Sigmoid colon (tissue), 6 donors: ENCODE measurements at regions not wholly inside any gene's neighbourhood (a gene's known extent, or its start where the extent isn't known, plus 50 kb on each side); places are given as distances from the start of the nearest gene placed in this dataset.

Experiments used
- DNase-seq: peaks from one replicate; pipeline ENCODE4 v3.0.0-alpha.2; 2019
- H3K27ac ChIP-seq, 4 donors: fragments of 200-600 bp; sonication (generic); one replicate each; pipeline ENCODE4 v1.5.1; 2016 to 2019; ENCODE audit warnings: mild to moderate bottlenecking in 1 of 4
- H3K27me3 ChIP-seq, 3 donors: fragments of 200-600 bp; sonication (generic); one replicate each; pipeline ENCODE4 v1.5.1; 2019; ENCODE audit warnings: mild to moderate bottlenecking in 1 of 3
- H3K36me3 ChIP-seq, 4 donors: fragments of 200-600 bp; sonication (generic); one replicate each; pipeline ENCODE4 v1.5.1; 2016 to 2019
- H3K4me1 ChIP-seq, 4 donors: fragments of 200-600 bp; sonication (generic); one replicate each; pipeline ENCODE4 v1.5.1; 2017 to 2019
- H3K4me3 ChIP-seq, 4 donors: fragments of 200-600 bp; sonication (generic); one replicate each; pipeline ENCODE4 v1.5.1; 2017 to 2019; ENCODE audit warnings: mild to moderate bottlenecking in 2 of 4, moderate library complexity in 1 of 4
- H3K9me3 ChIP-seq, 4 donors: fragments of 200-600 bp in 3 of 4; sonication (generic) in 3 of 4; one replicate each; pipeline versions ENCODE4 v1.5.1 to v1.6.1; 2013 to 2019
- EP300 ChIP-seq, 4 donors: sonication (generic); formaldehyde crosslinking; IDR thresholded peaks; one replicate each; pipeline ENCODE4 v1.6.1; 2017; ENCODE audit warnings: antibody characterized with exemption in 4 of 4
- POLR2A ChIP-seq, 2 donors: fragments of 450-650 bp; IDR thresholded peaks; one replicate each; pipeline ENCODE4 v1.6.1; 2016; ENCODE audit warnings: antibody characterized with exemption in 2 of 2, mild to moderate bottlenecking in 2 of 2, moderate library complexity in 2 of 2
- POLR2AphosphoS5 ChIP-seq, 4 donors: sonication (generic); formaldehyde crosslinking; IDR thresholded peaks; one replicate each; pipeline ENCODE4 v1.6.1; 2017; ENCODE audit warnings: antibody characterized with exemption in 4 of 4
- WGBS, 2 donors: extraction: QIAGEN DNeasy Blood & Tissue Kit; methylation state at CpG; one replicate each; pipeline ENCODE4 v1.1.7; 2013; 5-methylcytosine and 5-hydroxymethylcytosine counted together
- intact Hi-C: fragments of 100-400 bp; cut with DNase I; formaldehyde crosslinking; loops from one replicate; pipeline ENCODE4 v1.15.1; 2023
- TF ChIP-seq, protein P1 (sequence below), 4 experiments: fragments of 450-650 bp in 3 of 4; fragments of 200-600 bp in 1 of 4; IDR thresholded peaks; one replicate each; pipeline ENCODE4 v1.5.1; 2016 to 2019; ENCODE audit warnings: antibody characterized with exemption in 4 of 4, mild to moderate bottlenecking in 3 of 4, moderate library complexity in 2 of 4
- donor health status: healthy with polysubstance abuse.
- donor health status: healthy.

DNA sequence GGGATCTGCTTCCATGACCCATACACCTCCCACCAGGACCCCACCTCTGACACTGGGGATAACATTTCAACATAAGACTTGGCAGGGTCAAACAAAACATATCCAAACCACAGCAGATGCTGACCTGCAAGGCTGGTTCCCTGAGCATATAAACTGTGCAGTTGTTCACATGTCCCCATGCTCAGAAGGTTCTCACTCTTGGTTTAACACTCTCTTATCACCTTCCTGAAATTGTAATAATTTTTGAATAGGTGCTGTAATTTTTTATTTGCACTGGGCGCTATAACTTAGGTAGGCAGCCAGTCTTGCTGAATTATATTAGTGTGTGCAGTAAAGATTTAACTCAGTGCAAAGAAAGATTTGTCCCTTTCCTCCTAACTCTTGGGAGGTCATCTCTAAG, 824.8 kb upstream of the SOX9 start:
- TF ChIP-seq POLR2AphosphoS5 (IDR thresholded peaks at IDR 0.05) (no peak), EP300 (IDR thresholded peaks at IDR 0.05) (no peak), POLR2A (IDR thresholded peaks at IDR 0.05) (no peak)
- TF ChIP-seq, protein P1, sequence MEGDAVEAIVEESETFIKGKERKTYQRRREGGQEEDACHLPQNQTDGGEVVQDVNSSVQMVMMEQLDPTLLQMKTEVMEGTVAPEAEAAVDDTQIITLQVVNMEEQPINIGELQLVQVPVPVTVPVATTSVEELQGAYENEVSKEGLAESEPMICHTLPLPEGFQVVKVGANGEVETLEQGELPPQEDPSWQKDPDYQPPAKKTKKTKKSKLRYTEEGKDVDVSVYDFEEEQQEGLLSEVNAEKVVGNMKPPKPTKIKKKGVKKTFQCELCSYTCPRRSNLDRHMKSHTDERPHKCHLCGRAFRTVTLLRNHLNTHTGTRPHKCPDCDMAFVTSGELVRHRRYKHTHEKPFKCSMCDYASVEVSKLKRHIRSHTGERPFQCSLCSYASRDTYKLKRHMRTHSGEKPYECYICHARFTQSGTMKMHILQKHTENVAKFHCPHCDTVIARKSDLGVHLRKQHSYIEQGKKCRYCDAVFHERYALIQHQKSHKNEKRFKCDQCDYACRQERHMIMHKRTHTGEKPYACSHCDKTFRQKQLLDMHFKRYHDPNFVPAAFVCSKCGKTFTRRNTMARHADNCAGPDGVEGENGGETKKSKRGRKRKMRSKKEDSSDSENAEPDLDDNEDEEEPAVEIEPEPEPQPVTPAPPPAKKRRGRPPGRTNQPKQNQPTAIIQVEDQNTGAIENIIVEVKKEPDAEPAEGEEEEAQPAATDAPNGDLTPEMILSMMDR (IDR thresholded peaks at IDR 0.05), result no peak
- H3K27ac ChIP-seq, result no peak overlapping the region
- no peak for DNase-seq
- H3K4me1 ChIP-seq, result no peaks in the 10 kb centered on the region
- H3K36me3 ChIP-seq, result no peaks in the 10 kb centered on the region
- 19 to 65% methylated on average over 1 of the region's 1 CpG for WGBS, 2 donors
- intact Hi-C loops, result no loop called here
- no peaks in the 10 kb centered on the region for H3K27me3 ChIP-seq
- no peak overlapping the region for H3K4me3 ChIP-seq
- H3K9me3 ChIP-seq, result no peaks in the 10 kb centered on the region

DNA sequence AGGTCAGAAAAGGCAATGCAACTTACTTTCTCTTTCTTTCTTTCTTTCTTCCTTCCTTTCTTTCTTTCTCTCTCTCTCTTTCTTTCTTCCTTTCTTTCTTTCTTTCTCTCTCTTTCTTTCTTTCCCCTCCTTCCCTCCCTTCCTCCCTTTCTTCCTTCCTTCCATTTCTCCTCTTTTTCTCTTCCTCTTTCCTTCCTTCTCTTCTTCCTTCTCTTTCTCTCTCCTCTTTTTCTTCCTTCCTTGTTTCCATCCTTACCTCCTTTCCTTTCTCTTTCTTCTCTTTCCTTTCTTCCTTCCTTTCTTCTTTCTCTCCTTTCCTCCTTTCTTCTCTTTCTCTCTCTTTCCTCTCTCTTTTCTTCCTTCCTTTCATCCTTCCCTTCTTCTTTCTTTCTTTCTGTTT, 819.8 kb upstream of the SOX9 start:
- Histone ChIP-seq H3K27ac (no peak overlapping the region), H3K4me3 (no peak overlapping the region), H3K9me3 (peaks cover 0 to 3% (median 0%) of the 10 kb centered on the region in 4 donors), H3K4me1 (no peaks in the 10 kb centered on the region), H3K27me3 (no peaks in the 10 kb centered on the region), H3K36me3 (no peaks in the 10 kb centered on the region)
- DNase-seq, result no peak
- TF ChIP-seq POLR2AphosphoS5 (IDR thresholded peaks at IDR 0.05), result no peak
- no peak for TF ChIP-seq POLR2A (IDR thresholded peaks at IDR 0.05)
- TF ChIP-seq, protein P1 (IDR thresholded peaks at IDR 0.05), result no peak
- TF ChIP-seq EP300 (IDR thresholded peaks at IDR 0.05), result no peak
- intact Hi-C loops, result no loop called here

DNA sequence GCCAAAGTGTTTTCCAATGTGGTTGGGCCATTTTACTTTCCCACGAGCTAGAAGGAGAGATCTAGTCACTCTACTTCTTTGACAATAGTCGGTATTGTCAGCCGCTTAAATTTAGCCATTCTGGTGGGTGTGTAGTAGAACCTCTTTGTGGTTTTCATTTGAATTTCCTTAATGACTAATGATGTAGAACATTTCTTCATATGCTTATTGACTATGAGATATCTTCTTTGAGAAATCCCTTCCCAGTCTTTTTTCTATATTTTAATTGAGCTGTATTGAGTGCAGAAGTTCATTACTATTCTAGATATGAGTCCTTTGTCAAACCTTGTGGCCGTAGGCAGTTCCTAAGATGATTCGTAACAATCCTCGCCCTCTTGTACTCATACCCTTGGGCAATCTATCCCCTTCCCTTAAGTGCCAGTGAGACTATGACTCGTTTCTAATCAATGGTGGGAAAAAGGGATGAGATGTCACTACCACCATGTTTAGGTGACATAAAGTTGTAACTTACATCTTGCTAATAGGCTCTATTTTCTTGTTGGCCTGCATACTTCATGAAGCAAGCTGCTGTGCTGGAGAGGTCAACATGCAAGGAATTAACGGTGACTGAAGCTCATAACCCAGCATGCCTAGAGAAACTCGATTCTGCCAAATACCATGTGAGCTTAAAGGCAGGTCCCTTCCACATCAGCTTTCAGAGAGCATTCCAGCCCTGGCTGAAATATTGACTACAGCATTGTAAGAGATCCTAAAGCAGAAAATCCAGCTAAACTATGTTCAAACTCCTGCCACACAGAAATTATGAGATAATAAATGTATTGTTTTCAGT, 817.9 kb upstream of the SOX9 start:
- no peak overlapping the region for H3K27ac ChIP-seq
- H3K36me3 ChIP-seq, result no peaks in the 10 kb centered on the region
- no peak for TF ChIP-seq EP300 (IDR thresholded peaks at IDR 0.05)
- TF ChIP-seq POLR2AphosphoS5 (IDR thresholded peaks at IDR 0.05), result no peak
- TF ChIP-seq, protein P1 (IDR thresholded peaks at IDR 0.05), result no peak
- TF ChIP-seq POLR2A (IDR thresholded peaks at IDR 0.05), result no peak
- no peaks in the 10 kb centered on the region for H3K4me1 ChIP-seq
- H3K4me3 ChIP-seq, result no peak overlapping the region
- intact Hi-C loops, result no loop called here
- WGBS, 2 donors, result 89% methylated on average over 9 of the region's 9 CpGs
- DNase-seq, result no peak
- no peaks in the 10 kb centered on the region for H3K27me3 ChIP-seq
- H3K9me3 ChIP-seq, result peaks cover 0 to 3% (median 0%) of the 10 kb centered on the region in 4 donors

DNA sequence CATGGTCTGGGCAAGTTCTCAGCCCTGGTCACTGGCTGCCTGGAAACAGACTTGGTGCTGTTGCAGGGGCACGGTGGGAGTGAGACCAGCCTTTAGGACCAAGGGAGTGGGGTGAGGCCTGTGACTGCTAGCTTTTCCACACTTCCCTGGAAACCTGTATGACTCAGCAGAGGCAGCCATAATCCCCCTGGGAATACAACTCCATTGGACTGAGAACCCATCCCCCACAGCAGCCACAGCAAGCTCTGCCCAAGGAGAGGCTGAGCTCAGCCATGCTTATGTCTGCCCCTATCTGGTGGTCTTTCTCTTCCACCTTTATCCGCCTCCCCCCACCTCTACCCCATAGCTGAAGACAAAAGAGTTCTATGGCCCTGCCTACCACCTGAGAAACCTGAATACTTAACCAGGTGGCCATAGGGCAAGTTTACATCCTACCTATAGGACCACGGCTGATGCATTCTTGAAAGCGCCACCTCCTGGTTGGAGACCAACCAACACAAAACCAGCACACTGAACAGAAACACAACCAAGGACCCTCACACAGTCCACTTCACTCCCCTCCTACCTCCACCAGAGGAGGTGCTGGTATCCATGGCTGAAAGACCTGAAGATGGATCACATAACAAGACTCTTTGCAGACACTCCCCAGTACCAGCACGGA, 816.2 kb upstream of the SOX9 start:
- H3K36me3 ChIP-seq, result no peaks in the 10 kb centered on the region
- peaks cover 0 to 3% (median 0%) of the 10 kb centered on the region in 4 donors for H3K9me3 ChIP-seq
- H3K27ac ChIP-seq, result no peak overlapping the region
- WGBS, 2 donors, result 90 to 93% methylated on average over 5 of the region's 5 CpGs
- no peak overlapping the region for H3K4me3 ChIP-seq
- intact Hi-C loops, result no loop called here
- TF ChIP-seq, protein P1 (IDR thresholded peaks at IDR 0.05), result no peak
- no peak for TF ChIP-seq POLR2A (IDR thresholded peaks at IDR 0.05)
- no peak for TF ChIP-seq EP300 (IDR thresholded peaks at IDR 0.05)
- TF ChIP-seq POLR2AphosphoS5 (IDR thresholded peaks at IDR 0.05), result no peak
- H3K27me3 ChIP-seq, result no peaks in the 10 kb centered on the region
- H3K4me1 ChIP-seq, result no peaks in the 10 kb centered on the region
- DNase-seq, result no peak
